IPS-18c (cell line): ENCODE measurements at regions not wholly inside any gene's neighbourhood (a gene's known extent, or its start where the extent isn't known, plus 50 kb on each side); places are given as distances from the start of the nearest gene placed in this dataset.

Experiments
- H3K4me3 ChIP-seq: 2 replicates; pipeline ENCODE4 v1.7.0; 2013; ENCODE audit warnings: low read depth, mild to moderate bottlenecking, low read length, moderate library complexity; ENCODE audit not compliant: insufficient read depth
- H3K9me3 ChIP-seq: one replicate; pipeline ENCODE4 v1.6.1; 2013; ENCODE audit warnings: mild to moderate bottlenecking, low read length, moderate library complexity; ENCODE audit not compliant: control insufficient read depth, insufficient read depth

- Histone ChIP-seq H3K4me3 (no peak overlapping the region), H3K9me3 (no peaks in the 10 kb centered on the region)
These were observed 67.5 kb upstream of the IGFBP3 start for GRCh38 chr7:45988405-45989057.

- H3K4me3 ChIP-seq: no peak overlapping the region
- H3K9me3 ChIP-seq: no peaks in the 10 kb centered on the region
These were observed 66.6 kb upstream of the IGFBP3 start for GRCh38 chr7:45987521-45988290.

GRCh38 chr7:45986355-45987298 lies 65.6 kb upstream of the IGFBP3 start:
- peaks cover 3% of the 10 kb centered on the region for H3K9me3 ChIP-seq
- H3K4me3 ChIP-seq: no peak overlapping the region

- Histone ChIP-seq H3K4me3 (no peak overlapping the region), H3K9me3 (peaks cover 3% of the 10 kb centered on the region)
These were observed 64.8 kb upstream of the IGFBP3 start for GRCh38 chr7:45985902-45986301.

GRCh38 chr7:45984386-45985295 lies 63.6 kb upstream of the IGFBP3 start:
- Histone ChIP-seq H3K4me3 (no peak overlapping the region), H3K9me3 (peaks cover 3% of the 10 kb centered on the region)

- no peak overlapping the region for H3K4me3 ChIP-seq
- peaks cover 3% of the 10 kb centered on the region for H3K9me3 ChIP-seq
These were observed 62.7 kb upstream of the IGFBP3 start for GRCh38 chr7:45983720-45984255.

GRCh38 chr7:45982907-45983719 lies 62.0 kb upstream of the IGFBP3 start:
- Histone ChIP-seq H3K4me3 (no peak overlapping the region), H3K9me3 (peaks cover 3% of the 10 kb centered on the region)

- H3K4me3 ChIP-seq: no peak overlapping the region
- H3K9me3 ChIP-seq: peaks cover 3% of the 10 kb centered on the region
These were observed 61.1 kb upstream of the IGFBP3 start for GRCh38 chr7:45982132-45982531.

- Histone ChIP-seq H3K9me3 (peaks cover 3% of the 10 kb centered on the region), H3K4me3 (no peak overlapping the region)
These were observed 59.9 kb upstream of the IGFBP3 start for GRCh38 chr7:45980973-45981372.

- H3K4me3 ChIP-seq: no peak overlapping the region
- peaks cover 3% of the 10 kb centered on the region for H3K9me3 ChIP-seq
These were observed 59.3 kb upstream of the IGFBP3 start for GRCh38 chr7:45980181-45980905.

GRCh38 chr7:45979275-45980180 lies 58.5 kb upstream of the IGFBP3 start:
- H3K9me3 ChIP-seq: peaks cover 3% of the 10 kb centered on the region
- H3K4me3 ChIP-seq: no peak overlapping the region

- Histone ChIP-seq H3K9me3 (peaks cover 3% of the 10 kb centered on the region), H3K4me3 (no peak overlapping the region)
These were observed 57.7 kb upstream of the IGFBP3 start for GRCh38 chr7:45978731-45979211.

GRCh38 chr7:45978010-45978681 lies 57.1 kb upstream of the IGFBP3 start:
- H3K9me3 ChIP-seq: peaks cover 3% of the 10 kb centered on the region

More at GRCh38 chr7:45978010-45978681, 57.1 kb upstream of the IGFBP3 start:
- H3K4me3 ChIP-seq: no peak overlapping the region
